RWPE2 (cell line): ENCODE measurements at regions not wholly inside any gene's neighbourhood (a gene's known extent, or its start where the extent isn't known, plus 50 kb on each side); places are given as distances from the start of the nearest gene placed in this dataset.

Experiments used
- ATAC-seq: fragments of 200-7000 bp; cut with Tn5 transposase; 3 replicates; pipeline ENCODE4 v1.9.1; 2021; ENCODE audit warnings: low read depth
- DNase-seq: peaks from one replicate; pipeline ENCODE4 v3.0.0-alpha.2; 2020; ENCODE audit warnings: low spot score
- H3K27ac ChIP-seq: fragments of 450-650 bp; 2 replicates; pipeline ENCODE4 v1.5.1; 2017; ENCODE audit warnings: mild to moderate bottlenecking; ENCODE audit not compliant: poor library complexity, severe bottlenecking
- H3K27me3 ChIP-seq: fragments of 250-450 bp; sonication (Bioruptor Pico); 2 replicates; pipeline ENCODE4 v1.5.1; 2021; ENCODE audit warnings: mild to moderate bottlenecking, moderate library complexity; ENCODE audit not compliant: insufficient read depth, poor library complexity, severe bottlenecking
- H3K36me3 ChIP-seq: fragments of 250-450 bp; sonication (Bioruptor Pico); 2 replicates; pipeline ENCODE4 v1.5.1; 2020; ENCODE audit warnings: low read depth, mild to moderate bottlenecking, moderate library complexity
- H3K4me1 ChIP-seq: fragments of 250-450 bp; sonication (Bioruptor Pico); 2 replicates; pipeline ENCODE4 v1.5.1; 2021; ENCODE audit warnings: mild to moderate bottlenecking, moderate library complexity; ENCODE audit not compliant: insufficient read depth, poor library complexity, severe bottlenecking
- H3K4me3 ChIP-seq: fragments of 250-450 bp; sonication (Bioruptor Pico); 2 replicates; pipeline ENCODE4 v1.5.1; 2021; ENCODE audit warnings: mild to moderate bottlenecking, moderate library complexity; ENCODE audit not compliant: severe bottlenecking
- H3K9me3 ChIP-seq: fragments of 250-450 bp; sonication (Bioruptor Pico); 2 replicates; pipeline ENCODE4 v1.5.1; 2021; ENCODE audit warnings: mild to moderate bottlenecking, moderate library complexity; ENCODE audit not compliant: severe bottlenecking
- TF ChIP-seq, protein P1 (sequence below): fragments of 450-650 bp; IDR thresholded peaks from one replicate; pipeline ENCODE4 v1.5.1; 2017; ENCODE audit warnings: mild to moderate bottlenecking, moderate library complexity; ENCODE audit not compliant: poor library complexity, severe bottlenecking

GRCh38 chr11:116445108-116446047 is 327.4 kb downstream of the BUD13 start:
- Histone ChIP-seq H3K4me1 (no peaks in the 10 kb centered on the region), H3K27me3 (no peaks in the 10 kb centered on the region), H3K4me3 (no peak overlapping the region), H3K9me3 (no peaks in the 10 kb centered on the region), H3K36me3 (no peaks in the 10 kb centered on the region), H3K27ac (no peak overlapping the region)
- TF ChIP-seq, protein P1, sequence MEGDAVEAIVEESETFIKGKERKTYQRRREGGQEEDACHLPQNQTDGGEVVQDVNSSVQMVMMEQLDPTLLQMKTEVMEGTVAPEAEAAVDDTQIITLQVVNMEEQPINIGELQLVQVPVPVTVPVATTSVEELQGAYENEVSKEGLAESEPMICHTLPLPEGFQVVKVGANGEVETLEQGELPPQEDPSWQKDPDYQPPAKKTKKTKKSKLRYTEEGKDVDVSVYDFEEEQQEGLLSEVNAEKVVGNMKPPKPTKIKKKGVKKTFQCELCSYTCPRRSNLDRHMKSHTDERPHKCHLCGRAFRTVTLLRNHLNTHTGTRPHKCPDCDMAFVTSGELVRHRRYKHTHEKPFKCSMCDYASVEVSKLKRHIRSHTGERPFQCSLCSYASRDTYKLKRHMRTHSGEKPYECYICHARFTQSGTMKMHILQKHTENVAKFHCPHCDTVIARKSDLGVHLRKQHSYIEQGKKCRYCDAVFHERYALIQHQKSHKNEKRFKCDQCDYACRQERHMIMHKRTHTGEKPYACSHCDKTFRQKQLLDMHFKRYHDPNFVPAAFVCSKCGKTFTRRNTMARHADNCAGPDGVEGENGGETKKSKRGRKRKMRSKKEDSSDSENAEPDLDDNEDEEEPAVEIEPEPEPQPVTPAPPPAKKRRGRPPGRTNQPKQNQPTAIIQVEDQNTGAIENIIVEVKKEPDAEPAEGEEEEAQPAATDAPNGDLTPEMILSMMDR = no peak
- DNase-seq = no peak
- ATAC-seq = no peak

DNA sequence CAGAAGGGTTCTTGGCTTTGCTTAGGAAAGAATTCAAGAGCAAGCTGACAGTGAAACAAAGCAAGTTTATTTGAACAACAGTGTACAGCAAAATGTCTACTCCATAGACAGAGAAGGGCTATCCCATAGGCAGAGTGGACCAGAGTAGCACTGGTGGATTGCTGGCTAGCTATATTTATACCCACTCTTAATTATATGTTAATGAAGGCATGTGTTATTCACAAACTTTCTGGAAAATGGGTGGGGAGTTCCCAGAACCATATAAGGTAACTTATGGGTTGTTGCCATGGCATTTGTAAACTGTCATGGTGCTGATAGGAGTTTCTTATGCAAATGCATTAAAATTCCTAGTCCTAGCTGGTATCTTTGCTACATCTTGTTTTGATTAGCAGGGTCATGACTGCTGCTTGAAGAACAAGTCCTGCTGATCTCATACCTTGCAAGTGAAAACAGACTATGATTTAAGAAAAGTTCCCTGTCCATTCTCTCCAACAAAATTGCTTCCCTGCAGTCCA is 330.5 kb downstream of the BUD13 start:
- H3K27me3 ChIP-seq = no peaks in the 10 kb centered on the region
- H3K4me1 ChIP-seq = no peaks in the 10 kb centered on the region
- no peaks in the 10 kb centered on the region for H3K36me3 ChIP-seq
- no peaks in the 10 kb centered on the region for H3K9me3 ChIP-seq
- TF ChIP-seq, protein P1 = no peak
- ATAC-seq = no peak
- DNase-seq = no peak
- no peak overlapping the region for H3K27ac ChIP-seq
- H3K4me3 ChIP-seq = no peak overlapping the region

GRCh38 chr11:116439361-116439677 is 333.5 kb downstream of the BUD13 start:
- H3K27ac ChIP-seq = no peak overlapping the region
- H3K4me3 ChIP-seq = no peak overlapping the region
- TF ChIP-seq, protein P1 = no peak
- H3K9me3 ChIP-seq = no peaks in the 10 kb centered on the region
- H3K4me1 ChIP-seq = no peaks in the 10 kb centered on the region
- no peaks in the 10 kb centered on the region for H3K27me3 ChIP-seq
- DNase-seq (no peak), ATAC-seq (no peak)
- H3K36me3 ChIP-seq = no peaks in the 10 kb centered on the region

GRCh38 chr11:116438651-116439360 is 334.0 kb downstream of the BUD13 start:
- no peaks in the 10 kb centered on the region for H3K27me3 ChIP-seq
- H3K4me3 ChIP-seq = no peak overlapping the region
- ATAC-seq (no peak), DNase-seq (no peak)
- no peaks in the 10 kb centered on the region for H3K9me3 ChIP-seq
- no peaks in the 10 kb centered on the region for H3K36me3 ChIP-seq
- H3K4me1 ChIP-seq = no peaks in the 10 kb centered on the region
- TF ChIP-seq, protein P1 = no peak
- H3K27ac ChIP-seq = no peak overlapping the region
